Medulla oblongata (tissue), 1 donor: ENCODE measurements at regions not wholly inside any gene's neighbourhood (a gene's known extent, or its start where the extent isn't known, plus 50 kb on each side); places are given as distances from the start of the nearest gene placed in this dataset.

Experiments
- DNase-seq: peaks from one replicate; pipeline ENCODE4 v3.0.0-alpha.2; 2015; ENCODE audit errors: extremely low spot score

- no peak for DNase-seq
Measured at GRCh38 chr15:81529481-81529880, 155.5 kb upstream of the TMC3 start.

DNA sequence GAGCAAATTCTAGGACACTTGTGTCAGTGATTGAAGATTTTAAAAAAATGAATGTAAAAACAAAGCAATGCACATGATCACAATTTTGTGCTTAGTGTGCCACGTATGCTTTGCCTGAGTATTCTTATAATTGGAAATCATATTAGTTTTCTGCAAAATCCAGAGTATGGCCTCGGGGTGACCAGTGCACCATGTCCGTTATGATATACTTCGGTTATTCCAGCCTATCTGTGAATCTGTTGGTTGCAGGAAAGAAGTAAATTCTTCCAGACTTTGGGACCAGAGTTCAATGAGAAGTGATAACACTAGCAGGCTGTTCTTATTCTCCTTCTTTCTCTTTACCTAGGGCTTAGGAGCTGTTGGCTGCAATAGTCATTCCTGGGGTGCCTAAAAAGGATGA lies 152.0 kb upstream of the TMC3 start:
- DNase-seq: no peak

DNA sequence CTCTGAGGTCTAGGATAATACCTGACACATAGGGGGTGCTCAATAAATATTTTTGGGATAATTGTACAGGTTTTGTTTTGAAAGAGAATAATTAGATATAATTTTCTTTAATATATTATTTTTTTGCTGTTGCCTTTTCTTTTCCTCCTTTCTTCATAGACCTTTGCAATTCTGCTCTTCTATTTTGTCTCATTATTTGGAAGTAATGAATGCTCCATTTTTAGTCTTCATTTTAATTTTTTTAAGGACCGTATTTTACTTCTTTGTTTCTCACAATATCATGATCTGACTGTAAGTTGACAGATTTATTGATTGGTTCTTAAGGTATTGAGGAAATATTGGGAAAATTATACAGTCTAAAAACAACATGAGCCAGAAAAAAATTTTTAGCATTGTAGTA lies 150.5 kb upstream of the TMC3 start:
- DNase-seq: no peak

DNA sequence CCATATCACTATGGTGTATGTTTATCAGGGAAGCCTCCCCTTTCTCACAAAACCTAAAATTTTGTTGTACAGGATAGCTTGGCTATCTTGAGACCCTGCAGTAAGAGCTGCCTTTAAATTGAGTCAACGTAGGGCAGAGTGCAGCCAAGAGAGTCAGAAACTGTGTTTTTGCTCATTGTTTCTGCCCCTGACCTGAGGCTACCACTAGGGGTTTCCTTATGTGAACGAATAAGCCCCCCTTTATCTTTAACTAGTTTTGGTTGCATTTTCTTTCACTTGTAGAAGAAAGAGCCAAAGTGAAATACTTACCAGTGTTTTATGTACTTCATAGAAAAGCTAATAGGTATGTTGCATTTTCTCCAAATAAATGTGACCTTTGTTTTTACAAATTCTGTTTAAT lies 149.9 kb upstream of the TMC3 start:
- no peak for DNase-seq

DNA sequence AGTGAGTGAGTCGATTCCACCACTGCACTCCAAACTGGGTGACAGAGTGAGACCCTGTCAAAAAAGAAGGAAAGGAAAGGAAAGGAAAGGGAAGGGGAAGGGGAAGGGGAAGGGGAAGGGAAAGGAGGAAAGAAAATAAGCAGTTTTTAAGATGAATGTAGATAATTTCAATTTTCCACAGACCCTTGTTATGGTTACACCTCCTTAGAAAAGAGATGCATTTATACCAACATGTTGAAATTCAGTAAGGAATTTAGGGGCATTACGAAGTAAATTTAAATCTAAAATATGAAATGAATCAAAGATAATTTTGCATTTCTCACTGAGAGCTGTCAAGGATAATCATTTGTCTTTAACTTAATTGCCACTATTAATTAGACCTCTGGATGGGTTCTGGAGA lies 146.5 kb upstream of the TMC3 start:
- no peak for DNase-seq

- DNase-seq: no peak
Measured at GRCh38 chr15:81516461-81516860, 142.4 kb upstream of the TMC3 start.

DNA sequence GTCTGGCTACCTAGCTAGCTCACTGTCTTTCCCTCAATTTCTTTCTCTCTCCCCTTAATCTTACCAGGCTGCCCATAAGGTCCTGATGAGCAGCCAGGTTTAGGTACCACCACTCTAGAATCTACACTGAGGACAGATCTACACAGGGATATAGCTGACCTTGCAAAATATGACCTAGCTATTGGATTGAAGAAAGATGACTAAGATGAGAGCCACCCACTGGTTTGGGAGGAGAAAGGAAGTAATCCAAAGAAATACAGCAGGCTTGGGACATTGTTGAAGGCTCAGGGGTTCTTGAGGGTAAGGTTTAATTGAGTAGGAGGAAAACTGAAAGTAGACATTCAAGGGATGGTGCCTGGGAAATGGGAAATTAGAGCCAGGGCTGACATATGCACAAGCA lies 142.0 kb upstream of the TMC3 start:
- no peak for DNase-seq

- DNase-seq: no peak
Measured at GRCh38 chr15:81514725-81515124, 140.7 kb upstream of the TMC3 start.

DNA sequence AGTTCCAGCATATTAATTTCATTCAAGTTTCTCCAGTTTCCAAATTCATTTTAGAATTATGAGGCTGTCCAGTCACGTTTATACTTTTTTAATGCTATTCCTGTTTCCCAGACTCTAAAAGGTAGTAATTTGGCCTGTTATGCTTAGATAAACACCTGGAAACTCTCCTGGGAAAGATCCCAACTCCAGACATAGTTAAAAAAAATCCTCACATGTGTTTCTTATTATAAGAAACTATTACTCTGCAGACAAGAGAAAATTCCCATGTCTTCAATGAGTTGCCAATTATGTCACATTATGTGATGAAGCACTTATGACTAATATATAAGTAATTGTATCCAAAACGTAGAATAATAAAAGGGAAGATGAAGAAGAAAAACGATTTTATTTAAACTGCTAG lies 137.1 kb upstream of the TMC3 start:
- DNase-seq: no peak

GRCh38 chr15:81507831-81508230 lies 133.8 kb upstream of the TMC3 start:
- no peak for DNase-seq

DNA sequence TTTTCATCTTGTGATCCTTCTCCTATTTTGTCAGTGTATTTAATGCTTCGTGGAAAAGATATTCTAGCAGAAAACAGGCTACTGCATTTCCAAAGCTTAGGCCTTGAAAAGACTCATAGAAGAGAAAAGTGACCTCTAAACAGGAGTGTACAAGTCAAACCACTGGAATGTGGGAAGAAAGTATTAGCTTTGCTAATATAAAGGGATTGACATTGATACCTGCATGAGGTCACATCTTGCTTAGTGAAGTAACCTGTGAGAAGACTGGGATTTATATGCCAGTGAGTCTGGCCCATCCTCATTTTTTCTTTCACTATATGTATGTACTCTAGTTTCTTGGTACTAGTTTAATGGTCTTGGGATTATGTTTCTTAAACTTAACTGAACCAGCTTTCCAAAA lies 132.9 kb upstream of the TMC3 start:
- no peak for DNase-seq

- no peak for DNase-seq
Measured at GRCh38 chr15:81506071-81506470, 132.1 kb upstream of the TMC3 start.

DNA sequence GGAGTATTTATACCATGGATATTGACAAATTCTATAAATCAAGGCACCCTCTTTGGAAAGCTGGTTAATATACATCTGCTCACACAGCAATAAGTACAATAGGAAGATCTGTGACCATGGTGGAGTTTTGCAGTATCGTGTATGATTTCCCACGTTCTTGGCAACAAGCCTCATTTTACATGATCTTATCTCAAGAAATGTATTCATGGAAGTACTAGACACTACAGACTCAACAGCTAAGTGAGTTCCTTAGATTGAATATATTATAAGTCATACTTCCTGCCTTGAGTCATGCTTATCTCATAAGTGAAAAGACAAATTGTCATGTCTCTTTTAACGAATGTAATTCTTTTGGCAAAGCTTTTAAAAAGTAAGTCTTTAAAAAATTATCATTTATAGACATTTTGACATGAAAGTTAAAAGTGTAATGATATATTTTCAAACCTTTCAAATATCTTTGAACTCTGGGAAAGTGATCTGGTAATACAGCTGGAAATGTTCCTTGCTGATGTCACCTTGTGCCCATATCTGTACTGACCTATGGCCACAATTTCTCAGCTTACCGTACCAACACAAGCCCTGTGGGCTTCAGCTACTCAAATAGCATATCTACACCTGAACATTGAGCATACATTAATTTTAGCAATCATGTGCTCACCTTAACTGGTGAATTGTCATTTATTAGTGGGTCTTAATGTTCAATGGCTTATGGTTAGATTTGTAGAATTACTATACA lies 130.3 kb upstream of the TMC3 start:
- no peak for DNase-seq

DNA sequence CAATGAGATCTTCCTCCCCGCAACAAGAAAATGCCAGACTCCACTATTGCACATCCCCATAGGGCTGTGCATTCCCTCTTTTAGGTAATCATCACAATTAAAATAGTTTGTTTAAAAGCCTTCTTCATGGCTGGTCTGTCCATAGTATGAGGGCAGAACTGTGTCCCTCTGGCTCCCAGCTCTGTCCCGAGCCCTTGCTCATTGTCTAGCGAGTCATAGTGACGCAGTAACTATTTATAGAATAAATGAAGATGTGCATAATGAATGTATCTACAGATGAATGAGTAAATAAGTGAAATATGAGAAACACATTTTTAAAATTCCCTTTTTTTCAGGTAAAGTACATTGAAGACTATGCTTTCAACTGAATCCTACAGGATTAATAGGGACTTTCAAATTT lies 128.4 kb upstream of the TMC3 start:
- DNase-seq: no peak

- no peak for DNase-seq
Measured at GRCh38 chr15:81500081-81500480, 126.1 kb upstream of the TMC3 start.

GRCh38 chr15:81498294-81498693 lies 124.3 kb upstream of the TMC3 start:
- no peak for DNase-seq

- no peak for DNase-seq
Measured at GRCh38 chr15:81497238-81497637, 123.2 kb upstream of the TMC3 start.

- no peak for DNase-seq
Measured at GRCh38 chr15:81495780-81496467, 121.9 kb upstream of the TMC3 start.

DNA sequence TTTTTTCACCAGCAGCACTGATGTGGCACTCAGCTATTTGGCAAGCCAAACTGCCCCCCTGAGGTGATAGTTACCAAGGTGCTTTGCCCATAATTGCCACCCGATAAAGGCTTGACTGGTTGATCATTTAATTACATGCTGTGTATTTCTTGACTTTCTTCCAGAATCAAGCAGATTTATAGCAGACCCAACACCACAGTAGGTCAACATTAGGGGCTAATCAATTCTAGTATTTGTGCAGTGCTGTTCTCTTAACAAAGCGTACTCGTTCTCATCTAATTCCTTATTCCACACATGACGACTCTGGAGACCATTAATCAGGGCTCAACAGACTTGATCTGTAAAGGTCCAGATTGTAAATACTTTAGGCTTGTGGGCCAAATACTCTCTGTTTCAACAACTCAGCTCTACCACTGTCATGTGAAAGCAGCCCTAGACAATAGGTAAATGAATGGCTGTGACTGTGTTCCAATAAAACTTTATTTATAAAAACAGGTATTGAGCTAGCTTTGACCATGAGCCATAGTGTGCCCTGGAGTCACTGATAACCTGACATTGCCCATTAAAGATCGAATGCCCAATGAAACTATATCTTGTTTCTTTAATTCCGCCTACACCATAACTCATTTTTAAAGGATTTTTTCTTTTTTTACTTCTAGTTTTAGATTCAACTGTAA lies 119.1 kb upstream of the TMC3 start:
- no peak for DNase-seq

DNA sequence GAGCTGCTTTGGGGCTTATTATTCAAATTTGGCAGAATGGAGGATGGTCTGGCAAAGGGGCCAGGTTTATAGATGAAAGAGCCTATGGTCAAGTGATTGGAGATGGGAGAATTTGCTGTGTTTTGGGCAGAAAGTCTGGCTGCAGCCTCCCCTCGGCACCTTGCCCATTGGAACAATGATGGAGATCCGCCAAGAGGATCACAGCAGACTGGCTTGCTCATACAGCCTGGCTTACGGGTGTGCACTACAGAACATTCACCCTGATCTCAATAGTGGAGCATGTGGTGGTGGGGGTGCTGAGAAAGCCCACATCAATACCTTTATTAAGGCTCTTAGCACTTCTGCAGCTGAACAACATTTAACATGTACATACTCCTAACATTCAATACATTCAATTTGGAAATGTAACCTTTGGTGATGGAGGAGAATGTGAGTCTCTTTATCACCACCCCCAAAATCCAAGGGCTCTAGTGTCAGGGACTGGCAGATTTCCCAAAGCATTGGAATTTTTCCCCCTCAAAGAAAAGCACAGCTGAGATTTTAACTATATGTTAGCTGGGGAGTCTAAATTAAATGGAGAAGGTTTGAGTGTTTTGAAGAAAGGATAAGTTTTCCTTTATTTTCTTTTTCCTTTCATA lies 118.4 kb upstream of the TMC3 start:
- DNase-seq: peak; percentile 32

DNA sequence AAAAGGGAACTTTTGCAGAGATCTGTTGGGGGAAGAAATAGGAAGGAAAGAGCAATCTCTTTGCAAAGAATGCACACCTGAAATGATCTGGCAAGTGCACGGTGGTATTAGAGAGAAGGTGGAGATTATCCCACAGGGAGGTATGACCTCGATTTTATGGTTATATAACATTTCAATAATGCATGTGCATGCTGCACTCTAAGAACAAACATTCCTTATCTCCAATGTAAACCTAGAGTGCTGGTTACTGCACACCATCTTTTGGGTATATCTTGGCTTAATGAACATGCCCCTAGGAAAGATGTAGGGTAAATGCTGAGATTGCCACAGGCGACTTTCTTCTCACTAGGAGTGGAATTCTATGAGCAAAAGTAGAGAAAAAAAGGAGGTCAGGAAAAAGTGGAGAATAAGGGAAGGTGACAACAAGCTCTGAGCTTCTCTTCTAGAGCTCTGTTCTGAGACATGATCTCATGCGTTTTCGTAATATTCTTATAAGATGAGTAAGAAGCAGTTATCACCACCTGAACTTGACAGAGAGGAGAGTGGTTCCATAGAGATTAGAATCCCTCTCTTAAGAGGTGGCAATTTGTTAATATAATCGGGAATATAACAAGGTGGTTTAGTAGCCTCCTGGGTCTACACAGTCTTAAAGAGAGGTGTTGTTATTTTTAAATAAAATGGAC lies 117.5 kb upstream of the TMC3 start:
- DNase-seq: no peak

DNA sequence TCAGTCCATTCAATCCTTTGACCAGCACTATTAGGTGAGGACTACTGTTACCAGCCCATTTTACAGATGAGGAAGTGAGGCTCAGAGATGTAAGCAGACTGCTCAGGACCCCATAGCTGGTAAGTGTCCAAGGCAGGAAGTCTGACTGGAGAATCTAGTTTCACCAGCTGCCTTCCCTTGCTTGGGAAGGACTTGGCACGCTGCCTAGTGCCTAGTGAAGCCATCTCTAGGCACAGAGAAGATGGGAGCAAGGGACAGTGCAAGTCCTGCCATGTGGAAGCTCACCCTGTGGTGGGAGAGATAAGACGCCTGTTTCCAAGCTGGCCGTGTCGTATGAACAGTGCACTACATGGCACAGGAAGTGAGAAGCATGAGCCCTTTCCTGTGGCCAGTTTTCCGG lies 111.8 kb upstream of the TMC3 start:
- no peak for DNase-seq
